Loucy (cell line): ENCODE measurements at regions not wholly inside any gene's neighbourhood (a gene's known extent, or its start where the extent isn't known, plus 50 kb on each side); places are given as distances from the start of the nearest gene placed in this dataset.

ENCODE experiments used
- H2AFZ ChIP-seq: fragments of 200-600 bp; sonication (generic); 2 replicates; pipeline ENCODE4 v1.6.0; 2016; ENCODE audit warnings: antibody characterized with exemption, mild to moderate bottlenecking, low read length, moderate library complexity
- H3F3A ChIP-seq: fragments of 200-600 bp; 2 replicates; pipeline ENCODE4 v1.6.0; 2016; ENCODE audit warnings: antibody characterized with exemption, low read depth, mild to moderate bottlenecking
- H3K27me3 ChIP-seq: fragments of 200-600 bp; sonication (generic); 2 replicates; pipeline ENCODE4 v1.6.1; 2014; ENCODE audit warnings: low read length, mild to moderate bottlenecking; ENCODE audit not compliant: insufficient read depth, poor library complexity, severe bottlenecking
- H3K36me3 ChIP-seq: fragments of 200-600 bp; sonication (generic); 2 replicates; pipeline ENCODE4 v1.6.1; 2016; ENCODE audit warnings: low read length; ENCODE audit not compliant: insufficient read depth
- H3K4me1 ChIP-seq: fragments of 200-600 bp; sonication (generic); 2 replicates; pipeline ENCODE4 v1.5.1; 2014; ENCODE audit warnings: low read length, mild to moderate bottlenecking; ENCODE audit not compliant: insufficient read depth, poor library complexity, severe bottlenecking
- H3K4me2 ChIP-seq: fragments of 200-600 bp; sonication (generic); 2 replicates; pipeline ENCODE4 v1.6.0; 2014; ENCODE audit warnings: antibody characterized with exemption, low read length, low read depth, mild to moderate bottlenecking; ENCODE audit not compliant: poor library complexity, severe bottlenecking
- H3K4me3 ChIP-seq: fragments of 200-600 bp; sonication (generic); 2 replicates; pipeline ENCODE4 v1.5.1; 2014; ENCODE audit warnings: low read length, mild to moderate bottlenecking, mixed read lengths; ENCODE audit not compliant: poor library complexity, severe bottlenecking
- H3K79me2 ChIP-seq: fragments of 200-600 bp; sonication (generic); 2 replicates; pipeline ENCODE4 v1.6.1; 2014; ENCODE audit warnings: low read length; ENCODE audit not compliant: insufficient read depth
- H3K9ac ChIP-seq: fragments of 200-600 bp; sonication (generic); 2 replicates; pipeline ENCODE4 v1.6.0; 2014; ENCODE audit warnings: mild to moderate bottlenecking, low read depth, low read length, moderate library complexity; ENCODE audit not compliant: poor library complexity, severe bottlenecking
- H3K9me2 ChIP-seq: fragments of 200-600 bp; sonication (generic); replicated peaks from 2 replicates; pipeline ENCODE4 v1.6.1; 2016; ENCODE audit warnings: low read depth, low read length, mixed read lengths
- H3K9me3 ChIP-seq: fragments of 200-600 bp; sonication (generic); 2 replicates; pipeline ENCODE4 v1.6.1; 2014; ENCODE audit warnings: mild to moderate bottlenecking, antibody characterized with exemption, low read length, low read depth; ENCODE audit not compliant: insufficient read depth
- H4K20me1 ChIP-seq: fragments of 200-600 bp; sonication (generic); 2 replicates; pipeline ENCODE4 v1.6.0; 2014; ENCODE audit warnings: antibody characterized with exemption, low read length, mild to moderate bottlenecking; ENCODE audit not compliant: insufficient read depth, poor library complexity, severe bottlenecking
- CTCF ChIP-seq: fragments of 200-600 bp; sonication (generic); conservative IDR thresholded peaks from 2 replicates; pipeline ENCODE4 v1.5.1; 2014; ENCODE audit warnings: mild to moderate bottlenecking, antibody characterized with exemption, low read length
- EZH2phosphoT487 ChIP-seq: fragments of 200-600 bp; IDR thresholded peaks from 2 replicates; pipeline ENCODE4 v1.6.1; 2018; ENCODE audit warnings: antibody characterized with exemption, mild to moderate bottlenecking, moderate library complexity, borderline replicate concordance

GRCh38 chr4:180407275-180407885 lies 1835.8 kb upstream of the TENM3 start:
- H2AFZ ChIP-seq, result no peak overlapping the region

GRCh38 chr4:180418819-180419531 lies 1824.2 kb upstream of the TENM3 start:
- H3F3A ChIP-seq, result no peaks in the 10 kb centered on the region
- no peaks in the 10 kb centered on the region for H3K79me2 ChIP-seq
- H3K4me2 ChIP-seq, result no peak overlapping the region
- H2AFZ ChIP-seq, result no peak overlapping the region
- TF ChIP-seq CTCF, result no peak
- no peaks in the 10 kb centered on the region for H3K36me3 ChIP-seq
- no peak overlapping the region for H3K4me3 ChIP-seq
- no peaks in the 10 kb centered on the region for H3K4me1 ChIP-seq
- H3K9me2 ChIP-seq, result no peaks in the 10 kb centered on the region
- no peaks in the 10 kb centered on the region for H4K20me1 ChIP-seq
- H3K9ac ChIP-seq, result no peak overlapping the region
- H3K27me3 ChIP-seq, result no peaks in the 10 kb centered on the region
- H3K9me3 ChIP-seq, result no peaks in the 10 kb centered on the region

More at GRCh38 chr4:180407275-180407885, 1835.8 kb upstream of the TENM3 start:
- no peak overlapping the region for H3K9ac ChIP-seq
- no peaks in the 10 kb centered on the region for H3K27me3 ChIP-seq
- H3K4me3 ChIP-seq, result no peak overlapping the region
- no peaks in the 10 kb centered on the region for H3K9me2 ChIP-seq
- H3K4me2 ChIP-seq, result no peak overlapping the region
- TF ChIP-seq EZH2phosphoT487, result no peak
- H3F3A ChIP-seq, result no peaks in the 10 kb centered on the region
- H3K4me1 ChIP-seq, result peaks cover 3% of the 10 kb centered on the region
- no peaks in the 10 kb centered on the region for H3K79me2 ChIP-seq
- no peaks in the 10 kb centered on the region for H3K36me3 ChIP-seq
- H3K9me3 ChIP-seq, result no peaks in the 10 kb centered on the region
- H4K20me1 ChIP-seq, result no peaks in the 10 kb centered on the region

- Histone ChIP-seq H3K27me3 (no peaks in the 10 kb centered on the region), H3K36me3 (no peaks in the 10 kb centered on the region), H3K79me2 (no peaks in the 10 kb centered on the region), H2AFZ (no peak overlapping the region), H3F3A (no peaks in the 10 kb centered on the region), H4K20me1 (no peaks in the 10 kb centered on the region), H3K4me2 (no peak overlapping the region), H3K4me3 (no peak overlapping the region), H3K9me2 (no peaks in the 10 kb centered on the region), H3K9ac (no peak overlapping the region), H3K4me1 (no peaks in the 10 kb centered on the region), H3K9me3 (no peaks in the 10 kb centered on the region)
- TF ChIP-seq EZH2phosphoT487 (no peak), CTCF (no peak)
Observed at GRCh38 chr4:180422989-180423711, 1820.1 kb upstream of the TENM3 start.
